AG04449 (cell line): ENCODE measurements at regions not wholly inside any gene's neighbourhood (a gene's known extent, or its start where the extent isn't known, plus 50 kb on each side); places are given as distances from the start of the nearest gene placed in this dataset.

Experiments
- CTCF ChIA-PET: fragments of 350-600 bp; formaldehyde crosslinking; extraction: SDS; loops from one replicate; lab custom pipeline; 2021; ENCODE audit warnings: antibody characterized with exemption; lab: Yijun Ruan, JAX
- POLR2A ChIA-PET: fragments of 400-600, 350-600 bp; formaldehyde crosslinking; extraction: SDS; loops from one replicate; lab custom pipeline; 2020; ENCODE audit warnings: antibody characterized with exemption, inconsistent platforms; lab: Yijun Ruan, JAX
- DNase-seq: peaks from one replicate; pipeline ENCODE4 v3.0.0-alpha.2; 2010; ENCODE audit warnings: low read depth, low spot score
- H3K4me3 ChIP-seq: 2 replicates; pipeline ENCODE4 v1.5.1; 2011; ENCODE audit warnings: low read depth, mild to moderate bottlenecking, control low read depth, low read length
- CTCF ChIP-seq: IDR thresholded peaks from one replicate; pipeline ENCODE4 v1.5.1; 2011; ENCODE audit warnings: mild to moderate bottlenecking, moderate library complexity, low read length, control low read depth, inconsistent platforms; ENCODE audit not compliant: insufficient read depth; ENCODE audit errors: missing control alignments

GRCh38 chr2:103875131-103875530 lies 978.8 kb upstream of the POU3F3 start:
- H3K4me3 ChIP-seq: no peak overlapping the region
- ChIA-PET POLR2A (no interaction called here), CTCF (no interaction called here)
- no peak for DNase-seq
- TF ChIP-seq CTCF: no peak

GRCh38 chr2:103875531-103875930 lies 978.4 kb upstream of the POU3F3 start:
- no peak for DNase-seq
- no peak for TF ChIP-seq CTCF
- ChIA-PET POLR2A (no interaction called here), CTCF (no interaction called here)
- H3K4me3 ChIP-seq: no peak overlapping the region

- ChIA-PET POLR2A (no interaction called here), CTCF (no interaction called here)
- no peak for TF ChIP-seq CTCF
- H3K4me3 ChIP-seq: no peak overlapping the region
- no peak for DNase-seq
Measured at GRCh38 chr2:103876611-103877010, 977.3 kb upstream of the POU3F3 start.

- CTCF ChIA-PET: no interaction called here
- no peak overlapping the region for H3K4me3 ChIP-seq
- no peak for DNase-seq
- POLR2A ChIA-PET: no interaction called here
- TF ChIP-seq CTCF: no peak
Measured at GRCh38 chr2:103879101-103879500, 974.8 kb upstream of the POU3F3 start.

- TF ChIP-seq CTCF: no peak
- H3K4me3 ChIP-seq: no peak overlapping the region
- ChIA-PET POLR2A (no interaction called here), CTCF (no interaction called here)
- DNase-seq: no peak
Measured at GRCh38 chr2:103880081-103880834, 973.7 kb upstream of the POU3F3 start.

- no peak for TF ChIP-seq CTCF
- no peak for DNase-seq
- H3K4me3 ChIP-seq: no peak overlapping the region
- ChIA-PET POLR2A (no interaction called here), CTCF (no interaction called here)
Measured at GRCh38 chr2:103887625-103888024, 966.3 kb upstream of the POU3F3 start.
